GM23338 (cell line): ENCODE measurements at regions not wholly inside any gene's neighbourhood (a gene's known extent, or its start where the extent isn't known, plus 50 kb on each side); places are given as distances from the start of the nearest gene placed in this dataset.

Experiments
- ATAC-seq: fragments of 200-7000 bp; cut with Tn5 transposase; 3 replicates; pipeline ENCODE4 v1.9.1; 2020
- DNase-seq: peaks from one replicate; pipeline ENCODE4 v3.0.0-alpha.2; 2015; ENCODE audit warnings: low spot score
- H2AFZ ChIP-seq: fragments of 200-600 bp; sonication (generic); 2 replicates; pipeline ENCODE4 v1.8.0; 2016; ENCODE audit warnings: antibody characterized with exemption, mild to moderate bottlenecking, moderate library complexity
- H3F3A ChIP-seq: fragments of 200-600 bp; sonication (generic); replicated peaks from 2 replicates; pipeline ENCODE4 v1.8.0; 2017; ENCODE audit warnings: antibody characterized with exemption, mixed run types, low read depth
- H3K27ac ChIP-seq: fragments of 200-600 bp; sonication (generic); 2 replicates; pipeline ENCODE4 v1.6.1; 2016; ENCODE audit warnings: low read depth
- H3K27me3 ChIP-seq: fragments of 200-600 bp; sonication (generic); 2 replicates; pipeline ENCODE4 v1.8.0; 2016; ENCODE audit warnings: mild to moderate bottlenecking, mixed run types, moderate library complexity; ENCODE audit not compliant: insufficient read depth
- H3K36me3 ChIP-seq: fragments of 200-600 bp; sonication (generic); 2 replicates; pipeline ENCODE4 v1.8.0; 2016; ENCODE audit warnings: mild to moderate bottlenecking; ENCODE audit not compliant: insufficient read depth
- H3K4me1 ChIP-seq: fragments of 200-600 bp; sonication (generic); 2 replicates; pipeline ENCODE4 v1.8.0; 2016; ENCODE audit warnings: mild to moderate bottlenecking, moderate library complexity; ENCODE audit not compliant: insufficient read depth
- H3K4me2 ChIP-seq: fragments of 200-600 bp; sonication (generic); 2 replicates; pipeline ENCODE4 v1.7.1; 2017; ENCODE audit warnings: mixed run types
- H3K4me3 ChIP-seq: fragments of 200-600 bp; sonication (generic); 2 replicates; pipeline ENCODE4 v1.6.1; 2016; ENCODE audit warnings: mixed run types
- H3K79me2 ChIP-seq: fragments of 200-600 bp; sonication (generic); replicated peaks from 2 replicates; pipeline ENCODE4 v1.8.0; 2017; ENCODE audit warnings: mild to moderate bottlenecking; ENCODE audit not compliant: insufficient read depth
- H3K9me2 ChIP-seq: fragments of 200-600 bp; sonication (generic); 2 replicates; pipeline ENCODE4 v1.8.0; 2017; ENCODE audit not compliant: insufficient read depth
- H4K20me1 ChIP-seq: fragments of 200-600 bp; sonication (generic); replicated peaks from 2 replicates; pipeline ENCODE4 v1.8.0; 2017; ENCODE audit warnings: mild to moderate bottlenecking; ENCODE audit not compliant: insufficient read depth
- H3K27ac Mint-ChIP-seq: 2 replicates; pipeline ENCODE4 v1.8.0; 2020; ENCODE audit warnings: inconsistent platforms, mild to moderate bottlenecking, moderate library complexity, mixed read lengths
- H3K27me3 Mint-ChIP-seq: 3 replicates; pipeline ENCODE4 v1.8.0; 2022; ENCODE audit warnings: low read depth, mild to moderate bottlenecking, moderate library complexity, mixed read lengths, inconsistent platforms; ENCODE audit not compliant: insufficient read depth, poor library complexity
- H3K36me3 Mint-ChIP-seq: 3 replicates; pipeline ENCODE4 v1.8.0; 2021; ENCODE audit warnings: low read depth, mild to moderate bottlenecking, inconsistent platforms, moderate library complexity, mixed read lengths
- H3K4me1 Mint-ChIP-seq: 3 replicates; pipeline ENCODE4 v1.8.0; 2020; ENCODE audit warnings: mild to moderate bottlenecking, inconsistent platforms, mixed read lengths
- H3K4me3 Mint-ChIP-seq: 3 replicates; pipeline ENCODE4 v1.8.0; 2021; ENCODE audit warnings: moderate library complexity, mild to moderate bottlenecking, inconsistent platforms, mixed read lengths
- H3K9me3 Mint-ChIP-seq: 3 replicates; pipeline ENCODE4 v1.8.0; 2020; ENCODE audit warnings: moderate library complexity, mild to moderate bottlenecking, inconsistent platforms, mixed read lengths
- CREB1 ChIP-seq: fragments of 250-450 bp; sonication (Bioruptor Pico); IDR thresholded peaks from 2 replicates; pipeline ENCODE4 v1.5.0; 2020; ENCODE audit warnings: low read depth, mild to moderate bottlenecking, moderate library complexity
- CTCF ChIP-seq, 2 experiments: fragments of 200-600 bp in 1 of 2; sonication (generic) in 1 of 2; conservative IDR thresholded peaks; 2 replicates each; pipeline versions ENCODE4 v1.5.1 to v1.6.1; 2016 to 2017; ENCODE audit warnings: antibody characterized with exemption in 2 of 2, low read depth in 2 of 2, mild to moderate bottlenecking in 2 of 2, moderate library complexity in 1 of 2
- ETS1 ChIP-seq: IDR thresholded peaks from 2 replicates; pipeline ENCODE4 v1.6.1; 2016; ENCODE audit warnings: antibody characterized with exemption
- EZH2 ChIP-seq: fragments of 200-600 bp; sonication (generic); IDR thresholded peaks from one replicate; pipeline ENCODE4 v1.8.0; 2017; ENCODE audit warnings: antibody characterized with exemption, mild to moderate bottlenecking, low read depth; ENCODE audit not compliant: unreplicated experiment
- EZH2phosphoT487 ChIP-seq: fragments of 200-600 bp; sonication (generic); IDR thresholded peaks from one replicate; pipeline ENCODE4 v1.8.1; 2018; ENCODE audit warnings: antibody characterized with exemption; ENCODE audit not compliant: unreplicated experiment
- JUNB ChIP-seq: IDR thresholded peaks from one replicate; pipeline ENCODE4 v1.6.1; 2016; ENCODE audit warnings: antibody characterized with exemption; ENCODE audit not compliant: unreplicated experiment
- NANOG ChIP-seq: IDR thresholded peaks from 2 replicates; pipeline ENCODE4 v1.6.1; 2016; ENCODE audit warnings: antibody characterized with exemption, borderline replicate concordance
- POLR2AphosphoS5 ChIP-seq: IDR thresholded peaks from 2 replicates; pipeline ENCODE4 v1.6.1; 2016; ENCODE audit warnings: antibody characterized with exemption, low read depth
- REST ChIP-seq: IDR thresholded peaks from one replicate; pipeline ENCODE4 v1.6.1; 2018; ENCODE audit warnings: antibody characterized with exemption; ENCODE audit not compliant: unreplicated experiment
- STAT1 ChIP-seq: IDR thresholded peaks from one replicate; pipeline ENCODE4 v1.6.1; 2016; ENCODE audit warnings: antibody characterized with exemption; ENCODE audit not compliant: unreplicated experiment
- ZNF114 ChIP-seq: fragments of 250-450 bp; sonication (Bioruptor Pico); IDR thresholded peaks from 2 replicates; pipeline ENCODE4 v1.5.0; 2020; ENCODE audit warnings: mild to moderate bottlenecking, moderate library complexity
- ZNF331 ChIP-seq: fragments of 250-450 bp; sonication (Bioruptor Pico); IDR thresholded peaks from 2 replicates; pipeline ENCODE4 v1.5.0; 2020; ENCODE audit warnings: low read depth, mild to moderate bottlenecking, moderate library complexity
- ZNF462 ChIP-seq: fragments of 250-450 bp; sonication (Bioruptor Pico); IDR thresholded peaks from 2 replicates; pipeline ENCODE4 v1.5.0; 2020; ENCODE audit warnings: mild to moderate bottlenecking, moderate library complexity

- no peaks in the 10 kb centered on the region for H3K36me3 Mint-ChIP-seq
- no peaks in the 10 kb centered on the region for H3K27me3 ChIP-seq
- H3K4me1 Mint-ChIP-seq, result peaks cover 17% of the 10 kb centered on the region
- H3K27me3 Mint-ChIP-seq, result peaks cover 3% of the 10 kb centered on the region
- H3K79me2 ChIP-seq, result no peaks in the 10 kb centered on the region
- no peak overlapping the region for H3K4me3 Mint-ChIP-seq
- H3K9me2 ChIP-seq, result no peaks in the 10 kb centered on the region
- H4K20me1 ChIP-seq, result no peaks in the 10 kb centered on the region
- H3K4me2 ChIP-seq, result no peak overlapping the region
- no peaks in the 10 kb centered on the region for H3K36me3 ChIP-seq
- peaks cover 5% of the 10 kb centered on the region; the same call in 1 of the 2 replicates for H3K4me1 ChIP-seq
- H3F3A ChIP-seq, result no peaks in the 10 kb centered on the region
- no peak overlapping the region for H3K27ac ChIP-seq
- H3K4me3 ChIP-seq, result no peak overlapping the region
- H3K9me3 Mint-ChIP-seq, result no peaks in the 10 kb centered on the region
- H3K27ac Mint-ChIP-seq, result no peak overlapping the region
- DNase-seq (no peak), ATAC-seq (no peak)
- H2AFZ ChIP-seq, result no peak overlapping the region
- TF ChIP-seq CTCF (conservative IDR thresholded peaks at IDR 0.05; ENCODE audit: low read depth in 2 of 2) (no peak), POLR2AphosphoS5 (no peak), CREB1 (CRISPR knock-in tag) (no peak), JUNB (no peak), ZNF462 (CRISPR knock-in tag) (no peak), EZH2phosphoT487 (no peak), STAT1 (no peak), ETS1 (no peak), EZH2 (no peak), NANOG (no peak), REST (no peak), ZNF331 (CRISPR knock-in tag) (no peak), ZNF114 (CRISPR knock-in tag) (no peak)
Observed at GRCh38 chr13:26837102-26837501, 76.5 kb upstream of the GPR12 start.
